Transverse colon (tissue), 4 donors: ENCODE measurements at regions not wholly inside any gene's neighbourhood (a gene's known extent, or its start where the extent isn't known, plus 50 kb on each side); places are given as distances from the start of the nearest gene placed in this dataset.

Experiments used
- DNase-seq: peaks from one replicate; pipeline ENCODE4 v3.0.0-alpha.2; 2019
- H3K27ac ChIP-seq, 4 donors: fragments of 200-600 bp; sonication (generic); 2 replicates each; pipeline ENCODE4 v1.5.1; 2016 to 2018; ENCODE audit warnings: inconsistent platforms in 4 of 4
- H3K27me3 ChIP-seq: fragments of 200-600 bp; sonication (generic); 2 replicates; pipeline ENCODE4 v1.5.1; 2017; ENCODE audit warnings: inconsistent platforms
- H3K36me3 ChIP-seq, 4 donors: fragments of 200-600 bp; sonication (generic); 2 replicates each; pipeline ENCODE4 v1.5.1; 2017 to 2019; ENCODE audit warnings: inconsistent platforms in 4 of 4
- H3K4me1 ChIP-seq, 4 donors: fragments of 200-600 bp; sonication (generic); 2 replicates each; pipeline ENCODE4 v1.5.1; 2017 to 2020; ENCODE audit warnings: inconsistent platforms in 4 of 4
- H3K4me3 ChIP-seq, 4 donors: fragments of 200-600 bp; sonication (generic); 1 replicate in 1 of 4; 2 replicates in 3 of 4; pipeline versions ENCODE4 v1.5.1 to v1.6.1; 2017 to 2019; ENCODE audit warnings: inconsistent platforms in 4 of 4
- H3K9me3 ChIP-seq, 2 donors: fragments of 200-600 bp; sonication (generic); 2 replicates each; pipeline ENCODE4 v1.5.1; 2017 to 2019; ENCODE audit warnings: inconsistent platforms in 2 of 2
- EP300 ChIP-seq: sonication (generic); formaldehyde crosslinking; IDR thresholded peaks from one replicate; pipeline ENCODE4 v1.6.1; 2017; ENCODE audit warnings: antibody characterized with exemption, low read depth
- POLR2A ChIP-seq: fragments of 450-650 bp; IDR thresholded peaks from one replicate; pipeline ENCODE4 v1.6.1; 2016; ENCODE audit warnings: antibody characterized with exemption, mild to moderate bottlenecking, moderate library complexity
- POLR2AphosphoS5 ChIP-seq, 3 donors: sonication (generic); formaldehyde crosslinking; IDR thresholded peaks; one replicate each; pipeline ENCODE4 v1.6.1; 2016; ENCODE audit warnings: antibody characterized with exemption in 3 of 3
- WGBS, 2 donors: methylation state at CpG; one replicate each; pipeline ENCODE4 v1.1.5; 2018; ENCODE audit warnings: low coverage in 1 of 2; 5-methylcytosine and 5-hydroxymethylcytosine counted together
- in situ Hi-C, 4 donors: fragments of 200-750 bp; cut with MboI; loops; one replicate each; pipeline versions ENCODE4 v1.15.0 to v1.15.1; 2017; ENCODE audit warnings: low sequenced_read_pairs in 3 of 4, low pct_ligation_motif_present in 1 of 4, low pct_unique_long_range_greater_than_20kb in 1 of 4
- intact Hi-C: fragments of 100-400 bp; cut with DNase I; formaldehyde crosslinking; loops from one replicate; pipeline ENCODE4 v1.15.1; 2023; ENCODE audit warnings: low total_unique reads
- TF ChIP-seq, protein P1 (sequence below), 5 experiments: fragments of 200-600 bp in 3 of 5; fragments of 450-650 bp in 2 of 5; sonication (generic) in 3 of 5; IDR thresholded peaks; 1 replicate in 2 of 5; 2 replicates in 3 of 5; pipeline ENCODE4 v1.5.1; 2016 to 2017; ENCODE audit warnings: antibody characterized with exemption in 5 of 5, inconsistent platforms in 3 of 5, mild to moderate bottlenecking in 2 of 5, moderate library complexity in 1 of 5

DNA sequence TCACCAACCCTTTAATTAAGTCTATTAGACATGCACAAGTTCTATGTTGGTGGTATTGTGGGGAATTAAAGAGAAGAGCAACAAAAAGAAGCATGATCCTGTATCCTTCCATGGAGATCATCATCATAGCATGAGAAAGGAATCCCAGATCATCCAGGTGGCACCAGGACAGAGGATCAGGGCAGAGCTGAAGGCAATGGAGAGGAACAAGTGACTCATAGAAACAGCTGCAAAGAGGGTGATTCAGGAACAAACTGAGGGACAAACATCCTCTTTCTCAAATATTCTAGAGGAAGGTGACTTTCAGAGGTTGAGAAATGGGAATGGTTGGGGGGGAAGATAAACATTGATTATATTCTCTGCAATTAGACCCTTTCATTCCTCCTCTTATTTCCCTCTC, 105.5 kb upstream of the OTUD4 start:
- no peak for DNase-seq
- intact Hi-C loops = no loop called here
- Histone ChIP-seq H3K4me1 (no peaks in the 10 kb centered on the region), H3K9me3 (no peaks in the 10 kb centered on the region), H3K4me3 (no peak overlapping the region), H3K27me3 (no peaks in the 10 kb centered on the region), H3K36me3 (no peaks in the 10 kb centered on the region), H3K27ac (no peak overlapping the region)
- TF ChIP-seq EP300 = no peak
- no peak for TF ChIP-seq POLR2AphosphoS5 (IDR thresholded peaks at IDR 0.05)
- TF ChIP-seq, protein P1, sequence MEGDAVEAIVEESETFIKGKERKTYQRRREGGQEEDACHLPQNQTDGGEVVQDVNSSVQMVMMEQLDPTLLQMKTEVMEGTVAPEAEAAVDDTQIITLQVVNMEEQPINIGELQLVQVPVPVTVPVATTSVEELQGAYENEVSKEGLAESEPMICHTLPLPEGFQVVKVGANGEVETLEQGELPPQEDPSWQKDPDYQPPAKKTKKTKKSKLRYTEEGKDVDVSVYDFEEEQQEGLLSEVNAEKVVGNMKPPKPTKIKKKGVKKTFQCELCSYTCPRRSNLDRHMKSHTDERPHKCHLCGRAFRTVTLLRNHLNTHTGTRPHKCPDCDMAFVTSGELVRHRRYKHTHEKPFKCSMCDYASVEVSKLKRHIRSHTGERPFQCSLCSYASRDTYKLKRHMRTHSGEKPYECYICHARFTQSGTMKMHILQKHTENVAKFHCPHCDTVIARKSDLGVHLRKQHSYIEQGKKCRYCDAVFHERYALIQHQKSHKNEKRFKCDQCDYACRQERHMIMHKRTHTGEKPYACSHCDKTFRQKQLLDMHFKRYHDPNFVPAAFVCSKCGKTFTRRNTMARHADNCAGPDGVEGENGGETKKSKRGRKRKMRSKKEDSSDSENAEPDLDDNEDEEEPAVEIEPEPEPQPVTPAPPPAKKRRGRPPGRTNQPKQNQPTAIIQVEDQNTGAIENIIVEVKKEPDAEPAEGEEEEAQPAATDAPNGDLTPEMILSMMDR (IDR thresholded peaks at IDR 0.05) = no peak
- TF ChIP-seq POLR2A = no peak
- in situ Hi-C loops = no loop called here

DNA sequence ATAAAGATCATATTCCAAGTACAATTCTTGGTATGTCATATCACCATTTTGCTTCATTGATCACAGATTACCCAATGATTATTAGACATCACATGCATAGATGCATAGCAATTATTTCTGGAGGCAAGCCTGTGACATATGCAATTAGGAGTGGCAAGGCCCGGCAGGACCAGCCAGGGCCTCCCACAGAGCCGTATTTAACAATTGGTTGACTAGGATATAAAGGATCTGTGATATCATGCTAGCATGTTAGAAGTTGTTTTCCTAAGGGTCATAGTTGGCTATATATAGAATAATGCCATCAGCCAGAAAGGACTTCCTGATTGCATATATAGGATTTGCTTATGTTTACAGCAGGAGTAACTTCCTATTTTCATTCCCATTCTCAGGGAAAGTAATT, 103.5 kb upstream of the OTUD4 start:
- no peak for DNase-seq
- Histone ChIP-seq H3K27ac (no peak overlapping the region), H3K27me3 (no peaks in the 10 kb centered on the region), H3K4me3 (no peak overlapping the region), H3K4me1 (peaks cover 0 to 9% (median 0%) of the 10 kb centered on the region in 4 donors), H3K36me3 (no peaks in the 10 kb centered on the region), H3K9me3 (no peaks in the 10 kb centered on the region)
- TF ChIP-seq, protein P1 (IDR thresholded peaks at IDR 0.05) = no peak
- TF ChIP-seq POLR2A = no peak
- no peak for TF ChIP-seq EP300
- no peak for TF ChIP-seq POLR2AphosphoS5 (IDR thresholded peaks at IDR 0.05)
- 83% methylated on average over 2 of the region's 2 CpGs; no CpG with 5 or more reads in 1 of the 2 donors for WGBS, 2 donors
- in situ Hi-C loops (no loop called here), intact Hi-C loops (no loop called here)

DNA sequence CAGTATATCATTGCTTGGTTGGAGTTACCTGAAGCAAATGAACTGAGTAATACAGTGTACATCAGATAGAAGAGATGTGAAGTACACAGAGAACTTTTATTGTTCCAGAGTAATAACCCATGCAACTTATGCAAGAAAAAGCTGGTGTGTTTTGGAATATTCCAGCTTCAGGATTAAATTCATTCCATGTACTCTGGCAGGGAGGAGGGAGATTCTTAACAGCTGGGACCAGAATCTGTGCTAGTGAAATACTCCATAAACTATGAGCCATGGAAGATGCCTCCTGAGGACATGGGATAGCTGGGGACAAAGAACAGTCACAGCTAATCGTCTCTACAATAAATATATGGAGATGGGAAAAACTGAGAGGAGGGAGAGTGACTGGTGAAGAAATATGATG, 101.6 kb upstream of the OTUD4 start:
- H3K4me1 ChIP-seq = peaks cover 0 to 11% (median 0%) of the 10 kb centered on the region in 4 donors
- no peak for TF ChIP-seq POLR2A
- no peaks in the 10 kb centered on the region for H3K27me3 ChIP-seq
- H3K4me3 ChIP-seq = no peak overlapping the region
- DNase-seq = no peak
- WGBS, 2 donors = 57 to 89% methylated on average over 1 of the region's 1 CpG
- H3K9me3 ChIP-seq = no peaks in the 10 kb centered on the region
- H3K27ac ChIP-seq = no peak overlapping the region
- intact Hi-C loops = no loop called here
- H3K36me3 ChIP-seq = no peaks in the 10 kb centered on the region
- in situ Hi-C loops = no loop called here

DNA sequence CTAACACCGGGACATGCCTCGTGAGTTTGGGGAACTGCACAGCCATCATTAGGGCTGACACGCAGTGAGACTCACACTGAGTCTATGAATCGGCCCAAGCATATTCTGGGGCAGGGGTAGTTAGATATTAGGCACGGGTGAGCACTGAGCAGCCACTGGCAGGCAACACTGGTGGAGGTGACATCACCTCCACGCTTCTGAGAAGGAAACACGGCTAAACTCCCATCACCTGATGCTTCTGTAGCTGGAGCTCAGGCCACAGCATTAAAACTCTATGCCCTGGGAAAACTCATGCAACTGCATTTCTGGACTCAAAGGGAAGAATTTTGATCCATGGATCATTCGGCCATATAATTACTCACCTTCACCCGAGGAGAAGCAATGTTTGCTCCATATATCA, 100.8 kb upstream of the OTUD4 start:
- WGBS, 2 donors = 20 to 86% methylated on average over 1 to 9 of the region's 9 CpGs
- in situ Hi-C loops (no loop called here), intact Hi-C loops (no loop called here)
- no peak overlapping the region for H3K27ac ChIP-seq
- peaks cover 0 to 11% (median 0%) of the 10 kb centered on the region in 4 donors for H3K4me1 ChIP-seq
- TF ChIP-seq, protein P1 (IDR thresholded peaks at IDR 0.05) = no peak
- TF ChIP-seq EP300 (no peak), POLR2A (no peak), POLR2AphosphoS5 (IDR thresholded peaks at IDR 0.05) (no peak)
- no peak overlapping the region for H3K4me3 ChIP-seq
- no peaks in the 10 kb centered on the region for H3K27me3 ChIP-seq
- DNase-seq = no peak
- H3K9me3 ChIP-seq = no peaks in the 10 kb centered on the region
- no peaks in the 10 kb centered on the region for H3K36me3 ChIP-seq

DNA sequence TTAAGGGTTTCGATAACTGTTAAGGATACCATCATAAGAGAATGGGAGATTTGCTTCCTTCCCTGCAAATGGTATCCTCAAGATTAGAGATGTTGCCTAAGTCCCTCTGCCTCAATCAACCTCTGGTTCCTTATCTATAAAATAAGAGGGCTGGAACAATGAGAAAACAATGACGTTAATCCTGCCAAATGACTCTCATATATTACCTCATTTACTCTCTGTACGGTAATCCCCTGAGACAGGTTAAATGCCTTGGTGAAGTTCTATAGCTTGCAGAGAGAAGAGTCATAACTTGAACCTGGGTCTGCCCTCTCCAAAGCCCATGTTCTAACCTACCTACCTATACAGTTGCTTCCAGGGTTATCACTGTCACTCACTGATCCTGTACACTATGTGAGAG, 100.2 kb upstream of the OTUD4 start:
- H3K27ac ChIP-seq = no peak overlapping the region
- H3K9me3 ChIP-seq = no peaks in the 10 kb centered on the region
- in situ Hi-C loops (no loop called here), intact Hi-C loops (no loop called here)
- TF ChIP-seq, protein P1 (IDR thresholded peaks at IDR 0.05) = no peak
- TF ChIP-seq POLR2AphosphoS5 (IDR thresholded peaks at IDR 0.05) = no peak
- peaks cover 0 to 11% (median 0%) of the 10 kb centered on the region in 4 donors for H3K4me1 ChIP-seq
- WGBS, 2 donors = 69 to 70% methylated on average over 3 of the region's 3 CpGs
- H3K36me3 ChIP-seq = no peaks in the 10 kb centered on the region
- no peak for DNase-seq
- H3K27me3 ChIP-seq = no peaks in the 10 kb centered on the region
- no peak overlapping the region for H3K4me3 ChIP-seq
